ENCODE measurements at regions not wholly inside any gene's neighbourhood (a gene's known extent, or its start where the extent isn't known, plus 50 kb on each side); places are given as distances from the start of the nearest gene placed in this dataset.

- Histone ChIP-seq H3K9me3 (ENCODE audit: low read depth, low read length, poor library complexity, severe bottlenecking) (no peaks in the 10 kb centered on the region), H3K4me1 (ENCODE audit: insufficient read depth, low read length, poor library complexity, severe bottlenecking) (no peaks in the 10 kb centered on the region), H3K4me3 (ENCODE audit: low read depth, low read length, poor library complexity, severe bottlenecking) (no peak overlapping the region), H3K36me3 (ENCODE audit: insufficient read depth, low read length, poor library complexity, severe bottlenecking) (no peaks in the 10 kb centered on the region), H3K27ac (ENCODE audit: low read depth, low read length, poor library complexity, severe bottlenecking) (no peak overlapping the region), H3K27me3 (replicated peaks; ENCODE audit: insufficient read depth, low read depth, low read length, poor library complexity) (no peaks in the 10 kb centered on the region)
- TF ChIP-seq EZH2 (IDR thresholded peaks at IDR 0.05; ENCODE audit: borderline replicate concordance, low read depth, low read length, poor library complexity, severe bottlenecking) = no peak
- TF ChIP-seq CTCF (conservative IDR thresholded peaks at IDR 0.05; ENCODE audit: low read depth, low read length) = no peak
- ChIA-PET CTCF (no interaction called here), POLR2A (ENCODE audit: low non-redundant PET) (no interaction called here)
- BruUV-seq (replicated peaks) = no TSS peak
- DNase-seq (ENCODE audit: low spot score) = no peak
- intact Hi-C loops (cut with micrococcal nuclease; ENCODE audit: unreplicated experiment) = no loop called here
Measured at GRCh38 chr4:180587379-180587778, 1655.8 kb upstream of the TENM3 start.

- POLR2A ChIA-PET (ENCODE audit: low non-redundant PET) = no interaction called here
- no peak for TF ChIP-seq CTCF (conservative IDR thresholded peaks at IDR 0.05; ENCODE audit: low read depth, low read length)
- no peak for TF ChIP-seq EZH2 (IDR thresholded peaks at IDR 0.05; ENCODE audit: borderline replicate concordance, low read depth, low read length, poor library complexity, severe bottlenecking)
- H3K27me3 ChIP-seq (replicated peaks; ENCODE audit: insufficient read depth, low read depth, low read length, poor library complexity) = no peaks in the 10 kb centered on the region
- H3K9me3 ChIP-seq (ENCODE audit: low read depth, low read length, poor library complexity, severe bottlenecking) = no peaks in the 10 kb centered on the region
- no peaks in the 10 kb centered on the region for H3K4me1 ChIP-seq (ENCODE audit: insufficient read depth, low read length, poor library complexity, severe bottlenecking)
- no peak for DNase-seq (ENCODE audit: low spot score)
- no peak overlapping the region for H3K4me3 ChIP-seq (ENCODE audit: low read depth, low read length, poor library complexity, severe bottlenecking)
- CTCF ChIA-PET = no interaction called here
- BruUV-seq (replicated peaks) = no TSS peak
- no peak overlapping the region for H3K27ac ChIP-seq (ENCODE audit: low read depth, low read length, poor library complexity, severe bottlenecking)
- intact Hi-C loops (cut with micrococcal nuclease; ENCODE audit: unreplicated experiment) = no loop called here
- no peaks in the 10 kb centered on the region for H3K36me3 ChIP-seq (ENCODE audit: insufficient read depth, low read length, poor library complexity, severe bottlenecking)
Measured at GRCh38 chr4:180589575-180589974, 1653.6 kb upstream of the TENM3 start.

GRCh38 chr4:180596888-180597483, 1646.2 kb upstream of the TENM3 start:
- TF ChIP-seq CTCF (conservative IDR thresholded peaks at IDR 0.05; ENCODE audit: low read depth, low read length) (no peak), EZH2 (IDR thresholded peaks at IDR 0.05; ENCODE audit: borderline replicate concordance, low read depth, low read length, poor library complexity, severe bottlenecking) (no peak)
- H3K9me3 ChIP-seq (ENCODE audit: low read depth, low read length, poor library complexity, severe bottlenecking) = no peaks in the 10 kb centered on the region
- ChIA-PET POLR2A (ENCODE audit: low non-redundant PET) (no interaction called here), CTCF (no interaction called here)
- peaks cover 5% of the 10 kb centered on the region for H3K4me1 ChIP-seq (ENCODE audit: insufficient read depth, low read length, poor library complexity, severe bottlenecking)
- intact Hi-C loops (cut with micrococcal nuclease; ENCODE audit: unreplicated experiment) = no loop called here
- no peak overlapping the region for H3K4me3 ChIP-seq (ENCODE audit: low read depth, low read length, poor library complexity, severe bottlenecking)
- H3K36me3 ChIP-seq (ENCODE audit: insufficient read depth, low read length, poor library complexity, severe bottlenecking) = no peaks in the 10 kb centered on the region
- BruUV-seq (replicated peaks) = no TSS peak
- no peaks in the 10 kb centered on the region for H3K27me3 ChIP-seq (replicated peaks; ENCODE audit: insufficient read depth, low read depth, low read length, poor library complexity)
- peak; percentile 11 for DNase-seq (ENCODE audit: low spot score)
- no peak overlapping the region for H3K27ac ChIP-seq (ENCODE audit: low read depth, low read length, poor library complexity, severe bottlenecking)
